GDM1 (cell line): ENCODE measurements at regions not wholly inside any gene's neighbourhood (a gene's known extent, or its start where the extent isn't known, plus 50 kb on each side); places are given as distances from the start of the nearest gene placed in this dataset.

Experiments used
- DNase-seq: peaks from one replicate; lab custom pipeline; 2025; lab: John Stamatoyannopoulos, UW

GRCh38 chr15:88403351-88403791 lies 63.8 kb downstream of the MRPL46 start:
- no peak for DNase-seq

DNA sequence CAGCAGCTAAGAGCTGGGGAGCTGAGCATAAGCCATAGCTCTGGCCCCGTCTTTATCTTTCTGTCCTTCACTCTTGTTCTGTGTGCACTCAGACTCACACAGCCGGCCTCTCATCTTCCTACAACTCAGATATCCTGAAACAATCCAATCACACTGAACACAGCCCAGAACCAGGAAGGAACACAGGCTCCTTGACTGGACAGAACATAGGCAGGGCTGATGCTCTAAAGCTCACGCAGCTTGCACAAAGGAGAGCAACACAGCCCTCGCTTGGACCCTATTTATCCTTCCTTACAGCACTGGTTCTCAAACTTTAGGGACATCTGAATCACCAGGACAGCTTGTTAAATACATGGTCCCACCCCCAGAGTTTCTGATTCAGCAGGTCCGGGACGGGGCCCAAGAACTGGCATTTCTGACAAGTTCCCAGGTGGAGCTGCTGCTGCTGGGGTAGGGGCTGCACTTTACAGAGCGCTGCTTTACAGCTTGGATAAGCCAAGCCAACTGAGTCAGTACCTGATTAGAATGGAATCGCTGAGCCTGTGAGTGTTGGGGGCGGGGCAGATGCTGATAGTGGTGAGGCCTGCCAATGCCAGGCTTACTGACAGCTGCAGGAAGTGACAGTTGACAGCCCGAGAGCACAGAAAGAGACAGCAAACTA lies 65.1 kb downstream of the MRPL46 start:
- peak; percentile 64 for DNase-seq

DNA sequence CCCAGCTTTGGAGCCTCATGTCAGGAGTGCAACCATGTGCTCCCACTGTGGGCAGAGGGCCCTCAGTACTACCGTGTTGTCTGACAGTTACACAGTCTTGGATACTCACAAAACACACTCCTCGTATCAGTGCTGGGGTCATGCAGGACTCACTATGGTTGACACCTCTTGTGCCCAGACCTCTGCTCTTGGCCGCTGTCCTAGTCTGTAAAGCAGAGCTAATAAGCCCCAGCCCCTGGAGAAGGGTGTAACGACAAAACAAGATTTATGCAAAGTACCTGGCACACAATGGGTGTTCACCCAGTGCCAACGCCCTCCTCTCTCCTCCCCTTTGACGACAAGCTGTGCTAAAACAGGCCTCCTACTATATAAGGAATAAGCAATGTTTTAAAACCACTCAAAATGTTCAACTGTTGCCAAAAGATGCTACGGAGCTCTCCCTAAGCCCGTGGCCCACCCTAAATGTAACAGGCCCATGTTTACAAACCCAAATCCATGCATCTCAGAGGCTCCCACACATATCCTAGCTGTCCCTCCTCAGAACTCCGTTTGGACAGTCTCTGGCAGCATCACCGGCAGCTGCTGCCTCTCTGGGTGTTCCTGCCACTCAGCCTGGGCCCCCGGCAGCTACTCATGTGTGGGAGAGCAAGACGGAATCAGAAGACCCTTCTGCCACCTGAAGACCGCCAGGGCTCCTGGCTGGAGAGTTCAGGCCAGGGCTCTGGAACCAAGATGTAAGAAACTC lies 65.8 kb downstream of the MRPL46 start:
- DNase-seq = no peak

DNA sequence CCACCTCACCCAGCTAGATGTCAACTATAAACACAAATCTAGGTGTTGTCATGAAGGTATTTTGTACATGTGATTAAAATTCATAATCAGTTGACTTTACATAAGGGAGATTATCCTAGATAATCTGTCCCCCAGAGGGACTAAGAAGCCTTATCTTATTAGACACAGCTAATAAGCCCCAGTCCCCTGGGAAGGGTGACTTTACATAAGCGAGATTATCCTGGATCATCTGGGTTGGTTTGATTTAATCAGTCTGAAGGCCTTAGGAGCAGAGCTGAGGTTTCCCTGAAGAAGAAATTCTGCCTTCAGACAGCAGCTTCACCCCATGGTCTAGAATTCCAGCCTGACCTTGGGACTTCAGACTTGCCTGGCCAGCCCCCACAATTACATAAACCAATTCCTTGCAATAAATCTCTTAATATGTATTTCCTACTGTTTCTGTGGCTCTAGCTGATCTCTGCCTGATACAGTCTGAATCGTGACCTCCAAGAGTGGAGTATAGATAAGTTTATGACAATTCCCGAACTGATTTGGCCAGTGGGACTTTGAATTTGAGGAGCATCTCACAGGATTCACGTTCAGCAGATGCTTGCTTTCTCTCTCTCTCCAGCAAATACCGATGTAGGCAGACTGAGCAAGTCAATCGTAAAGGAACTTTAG lies 66.5 kb downstream of the MRPL46 start:
- DNase-seq = no peak

DNA sequence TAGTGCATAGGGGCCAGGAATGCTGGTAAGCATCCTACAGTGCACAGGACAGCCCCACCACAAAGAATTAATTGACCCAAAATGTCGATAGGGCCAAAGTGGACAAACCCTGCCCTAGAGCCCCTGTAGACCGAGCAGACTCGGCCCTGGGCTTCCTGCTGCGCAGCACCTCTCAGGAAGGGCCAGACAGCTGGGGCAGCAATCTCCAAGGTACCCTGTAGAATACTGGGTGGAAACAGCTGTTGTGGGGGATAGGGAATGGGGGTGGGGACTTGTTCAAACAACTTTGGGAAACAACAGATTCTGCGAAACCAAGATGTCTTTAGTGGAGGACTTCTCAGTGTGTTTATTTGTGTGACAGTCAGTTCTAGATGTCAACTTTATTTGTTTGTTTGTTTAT lies 67.1 kb downstream of the MRPL46 start:
- DNase-seq = no peak

DNA sequence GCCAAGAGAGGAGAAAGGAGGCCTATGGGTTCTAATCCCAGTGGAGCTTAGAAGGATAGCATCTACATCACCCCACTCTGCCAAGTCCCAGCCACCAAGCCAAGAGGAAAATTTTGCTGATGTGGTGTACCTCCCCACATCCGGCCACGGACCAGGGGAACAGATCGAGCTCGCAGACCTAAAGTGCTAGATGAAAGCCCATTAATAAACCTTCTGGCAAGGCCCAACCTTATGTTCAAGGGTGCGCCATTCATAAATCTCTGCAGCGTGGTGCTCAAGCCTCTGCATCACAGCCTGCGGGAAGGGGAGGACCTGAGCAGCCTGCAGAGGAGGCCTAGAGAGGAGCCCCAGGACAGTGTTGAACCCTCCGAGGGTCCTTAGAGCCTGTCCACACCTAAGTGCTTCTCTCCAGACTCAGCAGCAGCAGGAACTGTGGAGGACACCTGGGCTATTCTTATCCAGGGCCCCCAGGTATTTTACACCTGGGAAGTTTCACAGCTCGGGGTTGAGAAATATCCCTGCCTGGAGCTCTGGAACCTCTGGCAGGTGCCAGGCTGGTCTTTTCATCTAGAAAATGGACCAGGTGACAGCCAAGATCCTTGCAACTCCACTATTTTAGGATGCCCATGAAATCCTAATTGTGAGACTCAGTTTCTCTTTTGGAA lies 68.0 kb downstream of the MRPL46 start:
- no peak for DNase-seq

DNA sequence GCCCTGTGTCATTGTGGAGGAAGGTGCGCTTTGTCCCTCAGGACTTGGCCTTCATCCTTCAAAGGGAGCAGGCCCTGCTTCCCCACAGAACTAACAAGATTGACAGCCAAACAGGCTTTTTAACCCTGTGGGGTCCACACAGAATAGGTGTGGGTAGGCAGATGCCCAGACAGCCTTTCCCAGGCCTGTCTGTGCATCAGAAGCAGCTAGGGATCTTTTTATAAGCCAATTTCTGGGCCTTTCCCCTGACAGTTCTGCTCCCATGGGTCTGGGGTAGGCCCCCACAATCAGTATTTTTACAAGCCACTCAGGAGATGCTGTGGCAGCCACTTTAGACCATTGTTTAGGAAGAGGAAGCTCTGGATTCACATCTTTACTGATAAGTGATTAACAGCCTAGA lies 69.2 kb downstream of the MRPL46 start:
- no peak for DNase-seq

GRCh38 chr15:88397506-88397905 lies 69.7 kb downstream of the MRPL46 start:
- no peak for DNase-seq

DNA sequence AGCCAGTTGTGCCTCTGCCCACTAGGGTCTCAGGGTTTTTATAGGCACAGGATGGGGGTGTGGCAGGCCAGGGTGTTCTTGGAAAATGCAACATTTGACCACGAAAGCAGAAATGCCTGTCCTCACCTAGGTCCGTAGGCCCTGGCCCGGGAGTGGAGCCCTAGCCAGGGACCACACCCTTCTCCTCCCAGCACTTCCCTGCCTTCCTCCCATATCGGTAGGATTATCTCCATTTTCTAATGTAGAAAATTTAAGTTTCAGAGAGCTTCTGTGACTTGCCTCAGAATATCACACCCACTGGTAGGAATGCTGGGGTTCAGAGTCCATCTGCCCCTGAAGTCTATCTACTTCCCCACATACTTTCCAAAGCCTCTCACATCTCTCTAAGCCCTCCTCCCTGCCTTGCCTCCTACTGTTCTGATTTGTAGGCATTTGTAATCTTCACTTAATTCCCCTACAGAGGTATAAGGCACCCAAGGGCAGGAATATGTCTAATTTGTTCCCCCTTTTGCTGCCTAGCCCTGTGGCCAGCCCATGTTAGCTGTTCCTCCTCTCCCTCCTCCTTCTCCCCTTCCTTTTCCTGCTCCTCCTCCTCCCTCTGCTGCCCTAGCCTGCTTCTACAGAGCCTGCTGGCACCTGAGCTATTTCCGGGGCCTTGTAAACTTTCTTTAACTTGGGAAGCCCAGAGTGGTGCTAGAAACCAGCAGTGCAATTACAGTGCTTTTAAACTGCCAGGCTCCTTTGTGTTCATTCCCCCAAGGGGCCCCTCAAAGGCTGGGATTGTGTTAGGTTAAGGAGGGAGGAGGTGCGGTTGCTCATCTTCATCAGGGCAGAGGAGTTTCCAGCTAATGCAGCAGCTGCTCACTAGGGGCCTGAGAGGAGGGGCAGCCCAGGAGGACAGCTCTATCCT lies 71.1 kb downstream of the MRPL46 start:
- no peak for DNase-seq

GRCh38 chr15:88395241-88395640 lies 71.9 kb downstream of the MRPL46 start:
- no peak for DNase-seq

DNA sequence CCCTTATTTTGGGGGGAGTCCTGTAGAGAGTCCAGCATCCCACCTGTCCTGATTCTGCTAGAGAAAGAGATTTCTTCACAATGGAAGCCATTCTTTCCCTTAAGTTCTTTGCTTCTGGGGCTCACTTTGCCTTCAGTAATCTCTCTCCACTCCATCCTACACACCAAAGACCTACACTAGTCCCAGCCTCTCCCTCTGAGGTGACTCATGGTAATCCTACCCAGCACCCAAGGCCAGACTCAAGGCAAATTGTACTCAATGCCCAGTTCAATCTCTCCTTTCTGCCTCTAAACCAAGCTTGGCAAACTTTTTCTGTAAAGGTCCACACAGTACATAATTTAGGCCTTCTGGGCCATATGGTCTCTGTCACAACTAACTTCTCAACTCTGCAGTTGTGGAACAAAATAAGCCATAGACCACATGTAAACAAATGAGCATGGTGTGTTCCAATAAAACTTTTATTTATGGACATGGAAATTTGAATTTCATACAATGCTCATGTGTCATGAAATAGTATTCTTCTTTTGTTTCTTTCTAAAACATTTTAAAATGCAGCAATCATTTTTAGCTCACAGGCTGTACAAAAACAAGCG lies 72.5 kb downstream of the MRPL46 start:
- no peak for DNase-seq

DNA sequence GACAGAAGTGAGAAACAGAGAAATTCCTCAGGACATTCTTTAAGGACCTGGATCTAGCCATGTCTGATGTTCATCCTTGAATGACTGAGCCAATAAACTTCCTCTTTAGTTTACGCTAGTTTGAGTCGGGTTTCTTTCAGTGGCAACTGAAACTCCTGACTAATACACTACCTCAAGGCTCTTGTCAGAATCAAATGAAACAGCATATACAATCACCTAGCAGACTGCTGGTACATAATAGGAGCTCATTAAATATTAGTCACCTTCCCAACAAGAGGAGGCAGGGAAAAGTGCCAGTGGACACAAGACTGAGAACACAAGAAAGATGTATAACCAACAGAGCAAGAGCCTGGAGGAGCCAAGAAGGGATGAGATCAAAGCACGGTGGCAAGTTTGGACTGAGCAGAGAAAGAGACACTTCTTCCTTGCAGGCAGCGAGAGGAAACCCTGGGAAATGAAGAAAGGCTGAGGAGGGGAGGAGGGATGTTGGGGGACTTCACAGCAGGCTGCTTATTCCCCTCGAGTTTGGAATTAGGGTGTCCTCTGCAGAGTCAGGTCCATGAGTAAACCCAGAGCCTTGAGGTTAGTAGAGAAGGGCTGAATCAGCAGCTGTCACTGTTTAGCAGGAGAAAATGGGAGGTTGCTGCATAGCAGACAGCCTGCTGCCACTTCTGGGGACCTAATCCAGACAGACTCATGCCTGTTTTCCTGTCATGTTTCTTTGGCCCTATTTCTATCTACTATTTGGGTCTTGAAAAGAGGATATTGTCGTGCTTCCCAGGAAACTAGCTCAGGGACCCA lies 73.3 kb downstream of the MRPL46 start:
- no peak for DNase-seq

DNA sequence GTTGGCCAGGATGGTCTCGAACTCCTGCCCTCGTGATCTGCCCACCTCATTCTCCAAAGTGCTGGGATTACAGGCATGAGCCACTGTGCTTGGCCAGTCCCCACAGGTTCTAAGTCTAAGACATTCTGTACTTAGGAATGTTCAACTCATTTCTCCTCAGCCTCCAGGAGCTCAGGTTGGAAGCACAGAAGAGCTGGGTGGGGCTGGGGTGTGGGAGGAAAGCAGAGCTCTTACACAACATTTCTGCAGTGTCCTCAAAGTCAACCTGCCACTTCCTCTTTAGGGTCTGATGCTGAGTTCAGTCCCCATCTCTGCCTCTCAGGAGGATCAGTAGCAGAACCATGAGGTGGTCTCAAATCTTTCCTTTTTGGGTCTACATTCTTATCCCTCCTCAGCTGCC lies 75.5 kb downstream of the MRPL46 start:
- DNase-seq = peak; percentile 8

DNA sequence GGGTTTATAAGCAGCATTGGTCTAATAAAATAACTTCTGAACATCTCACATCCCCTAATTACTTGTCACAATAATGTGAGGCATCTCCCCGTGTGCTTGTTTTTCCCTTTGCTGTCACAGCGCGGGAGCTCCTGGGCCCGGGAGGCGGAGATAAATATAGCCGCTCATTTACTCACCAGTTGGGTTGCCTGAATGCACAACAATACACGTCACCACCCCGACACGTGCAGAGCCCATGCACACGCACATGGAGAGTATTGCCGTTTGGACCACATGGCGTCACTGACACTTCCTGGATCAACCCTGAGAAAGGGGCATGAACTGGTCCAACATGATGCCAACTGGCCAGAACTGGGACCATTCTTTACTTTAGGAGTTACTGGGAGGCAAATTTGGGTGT lies 76.2 kb downstream of the MRPL46 start:
- DNase-seq = no peak

DNA sequence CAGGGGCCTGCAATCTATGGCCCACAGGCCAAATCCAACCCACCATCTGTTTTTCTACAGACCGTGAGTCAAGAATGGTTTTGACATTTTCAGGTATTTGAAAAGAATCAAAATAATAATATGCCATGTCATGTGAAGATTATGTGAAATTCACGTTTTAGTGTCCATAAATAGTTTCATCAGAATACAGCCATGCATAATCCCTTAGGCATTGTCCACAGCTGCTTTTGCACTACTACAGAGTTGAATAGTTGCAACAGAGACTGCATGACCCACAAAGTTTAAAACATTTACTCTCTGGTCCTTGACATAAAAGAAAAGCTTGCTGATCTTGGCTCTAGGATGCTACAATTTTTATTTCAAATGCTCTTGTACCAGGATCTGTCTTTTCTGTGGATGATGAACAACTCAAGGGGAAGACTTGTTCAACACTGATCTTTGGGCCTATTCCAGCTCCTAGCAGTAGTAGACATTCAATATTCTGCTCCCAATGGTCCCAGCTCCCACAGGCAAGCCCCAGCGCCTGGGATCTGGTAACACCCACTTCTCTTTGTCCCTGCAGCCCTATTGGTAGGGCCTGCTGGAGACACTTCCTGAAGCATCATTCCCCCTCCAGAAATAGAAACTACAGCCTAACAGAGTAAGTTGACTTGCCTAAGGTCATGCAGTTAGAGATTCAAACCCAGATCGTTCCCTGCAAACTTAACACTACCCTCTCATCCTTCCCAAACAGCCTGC lies 76.9 kb downstream of the MRPL46 start:
- no peak for DNase-seq

- no peak for DNase-seq
These were observed 78.1 kb downstream of the MRPL46 start for GRCh38 chr15:88389120-88389519.

GRCh38 chr15:88388686-88389085 lies 78.5 kb downstream of the MRPL46 start:
- DNase-seq = no peak

- DNase-seq = no peak
These were observed 82.0 kb downstream of the MRPL46 start for GRCh38 chr15:88385078-88385700.

GRCh38 chr15:88383354-88383753 lies 83.8 kb downstream of the MRPL46 start:
- no peak for DNase-seq
